ENCODE measurements at regions not wholly inside any gene's neighbourhood (a gene's known extent, or its start where the extent isn't known, plus 50 kb on each side); places are given as distances from the start of the nearest gene placed in this dataset.

GRCh38 chr2:102942107-102942506 is 180.3 kb downstream of the TMEM182 start:
- no peak for DNase-seq (ENCODE audit: low read depth)
- in situ Hi-C loops (cut with HindIII; ENCODE audit: low pct_unique_long_range_greater_than_20kb, low sequenced_read_pairs), result no loop called here

GRCh38 chr2:102943251-102943650 is 181.4 kb downstream of the TMEM182 start:
- in situ Hi-C loops (cut with HindIII; ENCODE audit: low pct_unique_long_range_greater_than_20kb, low sequenced_read_pairs), result no loop called here
- DNase-seq (ENCODE audit: low read depth), result no peak

- in situ Hi-C loops (cut with HindIII; ENCODE audit: low pct_unique_long_range_greater_than_20kb, low sequenced_read_pairs), result no loop called here
- DNase-seq (ENCODE audit: low read depth), result no peak
Measured at GRCh38 chr2:102950371-102950946, 188.6 kb downstream of the TMEM182 start.

- in situ Hi-C loops (cut with HindIII; ENCODE audit: low pct_unique_long_range_greater_than_20kb, low sequenced_read_pairs), result no loop called here
- DNase-seq (ENCODE audit: low read depth), result no peak
Measured at GRCh38 chr2:102951249-102951648, 189.4 kb downstream of the TMEM182 start.

- no peak for DNase-seq (ENCODE audit: low read depth)
Measured at GRCh38 chr2:102967451-102967850, 205.6 kb downstream of the TMEM182 start.

GRCh38 chr2:102968375-102968774 is 206.5 kb downstream of the TMEM182 start:
- no peak for DNase-seq (ENCODE audit: low read depth)
- in situ Hi-C loops (cut with HindIII; ENCODE audit: low pct_unique_long_range_greater_than_20kb, low sequenced_read_pairs), result no loop called here

More at GRCh38 chr2:102967451-102967850, 205.6 kb downstream of the TMEM182 start:
- in situ Hi-C loops (cut with HindIII; ENCODE audit: low pct_unique_long_range_greater_than_20kb, low sequenced_read_pairs), result no loop called here

- DNase-seq (ENCODE audit: low read depth), result no peak
- in situ Hi-C loops (cut with HindIII; ENCODE audit: low pct_unique_long_range_greater_than_20kb, low sequenced_read_pairs), result no loop called here
Measured at GRCh38 chr2:102971701-102972100, 209.9 kb downstream of the TMEM182 start.

- in situ Hi-C loops (cut with HindIII; ENCODE audit: low pct_unique_long_range_greater_than_20kb, low sequenced_read_pairs), result no loop called here
- DNase-seq (ENCODE audit: low read depth), result peak; percentile 32
Measured at GRCh38 chr2:102975996-102976975, 214.5 kb downstream of the TMEM182 start.

- in situ Hi-C loops (cut with HindIII; ENCODE audit: low pct_unique_long_range_greater_than_20kb, low sequenced_read_pairs), result no loop called here
- no peak for DNase-seq (ENCODE audit: low read depth)
Measured at GRCh38 chr2:102977426-102978090, 215.7 kb downstream of the TMEM182 start.

GRCh38 chr2:102978091-102978490 is 216.3 kb downstream of the TMEM182 start:
- in situ Hi-C loops (cut with HindIII; ENCODE audit: low pct_unique_long_range_greater_than_20kb, low sequenced_read_pairs), result no loop called here

GRCh38 chr2:102979429-102979828 is 217.6 kb downstream of the TMEM182 start:
- no peak for DNase-seq (ENCODE audit: low read depth)
- in situ Hi-C loops (cut with HindIII; ENCODE audit: low pct_unique_long_range_greater_than_20kb, low sequenced_read_pairs), result no loop called here

More at GRCh38 chr2:102978091-102978490, 216.3 kb downstream of the TMEM182 start:
- DNase-seq (ENCODE audit: low read depth), result no peak

- in situ Hi-C loops (cut with HindIII; ENCODE audit: low pct_unique_long_range_greater_than_20kb, low sequenced_read_pairs), result no loop called here
- DNase-seq (ENCODE audit: low read depth), result no peak
Measured at GRCh38 chr2:102983786-102984185, 222.0 kb downstream of the TMEM182 start.

- in situ Hi-C loops (cut with HindIII; ENCODE audit: low pct_unique_long_range_greater_than_20kb, low sequenced_read_pairs), result no loop called here
- no peak for DNase-seq (ENCODE audit: low read depth)
Measured at GRCh38 chr2:102986826-102987490, 225.1 kb downstream of the TMEM182 start.

GRCh38 chr2:102992607-102993006 is 230.8 kb downstream of the TMEM182 start:
- in situ Hi-C loops (cut with HindIII; ENCODE audit: low pct_unique_long_range_greater_than_20kb, low sequenced_read_pairs), result no loop called here
- no peak for DNase-seq (ENCODE audit: low read depth)

- in situ Hi-C loops (cut with HindIII; ENCODE audit: low pct_unique_long_range_greater_than_20kb, low sequenced_read_pairs), result no loop called here
- no peak for DNase-seq (ENCODE audit: low read depth)
Measured at GRCh38 chr2:102999958-103000357, 238.1 kb downstream of the TMEM182 start.

GRCh38 chr2:103002954-103003353 is 241.1 kb downstream of the TMEM182 start:
- DNase-seq (ENCODE audit: low read depth), result no peak
- in situ Hi-C loops (cut with HindIII; ENCODE audit: low pct_unique_long_range_greater_than_20kb, low sequenced_read_pairs), result no loop called here

GRCh38 chr2:103003750-103004260 is 242.0 kb downstream of the TMEM182 start:
- in situ Hi-C loops (cut with HindIII; ENCODE audit: low pct_unique_long_range_greater_than_20kb, low sequenced_read_pairs), result no loop called here

GRCh38 chr2:103004426-103004942 is 242.7 kb downstream of the TMEM182 start:
- in situ Hi-C loops (cut with HindIII; ENCODE audit: low pct_unique_long_range_greater_than_20kb, low sequenced_read_pairs), result no loop called here
- no peak for DNase-seq (ENCODE audit: low read depth)

More at GRCh38 chr2:103003750-103004260, 242.0 kb downstream of the TMEM182 start:
- no peak for DNase-seq (ENCODE audit: low read depth)
